Lower lobe of right lung (tissue), 2 donors: ENCODE measurements at regions not wholly inside any gene's neighbourhood (a gene's known extent, or its start where the extent isn't known, plus 50 kb on each side); places are given as distances from the start of the nearest gene placed in this dataset.

Experiments
- ATAC-seq, 2 donors: fragments of 200-7000 bp; cut with Tn5 transposase; one replicate each; pipeline ENCODE4 v1.9.1; 2020 to 2022; ENCODE audit warnings: mild to moderate bottlenecking in 2 of 2, moderate library complexity in 2 of 2
- DNase-seq: peaks from one replicate; pipeline ENCODE4 v3.0.0-alpha.2; 2020
- H3K27ac ChIP-seq: fragments of 200-600 bp; one replicate; pipeline ENCODE4 v1.8.0; 2022
- H3K27me3 ChIP-seq: fragments of 200-600 bp; one replicate; pipeline ENCODE4 v1.8.0; 2022; ENCODE audit warnings: low read depth
- H3K36me3 ChIP-seq: fragments of 200-600 bp; one replicate; pipeline ENCODE4 v1.8.0; 2022; ENCODE audit warnings: mild to moderate bottlenecking
- H3K4me1 ChIP-seq: fragments of 200-600 bp; one replicate; pipeline ENCODE4 v1.8.0; 2022
- H3K4me3 ChIP-seq: fragments of 200-600 bp; one replicate; pipeline ENCODE4 v1.8.0; 2022; ENCODE audit warnings: mild to moderate bottlenecking
- H3K9me3 ChIP-seq: fragments of 200-600 bp; one replicate; pipeline ENCODE4 v1.8.0; 2022
- intact Hi-C: fragments of 100-400 bp; cut with DNase I; formaldehyde crosslinking; loops from one replicate; pipeline ENCODE4 v1.11.0; 2022
- TF ChIP-seq, protein P1 (sequence below): fragments of 200-600 bp; IDR thresholded peaks from one replicate; pipeline ENCODE4 v1.8.0; 2022; ENCODE audit warnings: antibody characterized with exemption, mild to moderate bottlenecking
- donor health status: DM: no; HTN: yes; CAD: no; lungs with severe emphysema.

GRCh38 chr11:115710426-115710825 lies 206.2 kb upstream of the CADM1 start:
- TF ChIP-seq, protein P1, sequence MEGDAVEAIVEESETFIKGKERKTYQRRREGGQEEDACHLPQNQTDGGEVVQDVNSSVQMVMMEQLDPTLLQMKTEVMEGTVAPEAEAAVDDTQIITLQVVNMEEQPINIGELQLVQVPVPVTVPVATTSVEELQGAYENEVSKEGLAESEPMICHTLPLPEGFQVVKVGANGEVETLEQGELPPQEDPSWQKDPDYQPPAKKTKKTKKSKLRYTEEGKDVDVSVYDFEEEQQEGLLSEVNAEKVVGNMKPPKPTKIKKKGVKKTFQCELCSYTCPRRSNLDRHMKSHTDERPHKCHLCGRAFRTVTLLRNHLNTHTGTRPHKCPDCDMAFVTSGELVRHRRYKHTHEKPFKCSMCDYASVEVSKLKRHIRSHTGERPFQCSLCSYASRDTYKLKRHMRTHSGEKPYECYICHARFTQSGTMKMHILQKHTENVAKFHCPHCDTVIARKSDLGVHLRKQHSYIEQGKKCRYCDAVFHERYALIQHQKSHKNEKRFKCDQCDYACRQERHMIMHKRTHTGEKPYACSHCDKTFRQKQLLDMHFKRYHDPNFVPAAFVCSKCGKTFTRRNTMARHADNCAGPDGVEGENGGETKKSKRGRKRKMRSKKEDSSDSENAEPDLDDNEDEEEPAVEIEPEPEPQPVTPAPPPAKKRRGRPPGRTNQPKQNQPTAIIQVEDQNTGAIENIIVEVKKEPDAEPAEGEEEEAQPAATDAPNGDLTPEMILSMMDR = no peak
- no peaks in the 10 kb centered on the region for H3K9me3 ChIP-seq
- DNase-seq = no peak
- intact Hi-C loops = no loop called here
- no peaks in the 10 kb centered on the region for H3K36me3 ChIP-seq
- no peaks in the 10 kb centered on the region for H3K4me1 ChIP-seq
- no peak overlapping the region for H3K27ac ChIP-seq
- H3K4me3 ChIP-seq = no peak overlapping the region
- H3K27me3 ChIP-seq = peaks cover 18% of the 10 kb centered on the region
- no peak for ATAC-seq

DNA sequence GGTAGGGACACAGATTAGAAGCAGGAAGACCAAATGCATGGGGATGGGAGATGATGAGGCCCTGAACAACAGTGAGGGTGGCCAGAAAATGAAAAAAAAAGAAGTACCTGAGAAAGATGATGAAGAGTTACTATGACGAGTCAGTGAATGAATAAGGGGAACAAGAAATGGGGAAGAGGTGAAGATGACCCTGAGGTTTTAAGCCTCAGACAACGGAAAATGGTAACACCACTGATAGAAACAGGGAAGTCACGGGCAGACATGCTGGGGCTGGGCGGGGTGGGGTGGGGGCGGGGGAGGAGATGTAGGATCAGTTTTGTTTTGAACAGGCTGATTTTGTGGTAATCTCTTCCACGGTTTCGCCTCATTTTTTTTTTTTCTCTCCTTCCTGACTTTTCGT lies 205.1 kb upstream of the CADM1 start:
- Histone ChIP-seq H3K27ac (no peak overlapping the region), H3K27me3 (peaks cover 18% of the 10 kb centered on the region), H3K36me3 (no peaks in the 10 kb centered on the region), H3K4me3 (no peak overlapping the region), H3K4me1 (no peaks in the 10 kb centered on the region), H3K9me3 (no peaks in the 10 kb centered on the region)
- DNase-seq (no peak), ATAC-seq (peak; percentile 67 to 74)
- TF ChIP-seq, protein P1 = no peak
- intact Hi-C loops = no loop called here

- Histone ChIP-seq H3K36me3 (no peaks in the 10 kb centered on the region), H3K9me3 (no peaks in the 10 kb centered on the region), H3K27ac (no peak overlapping the region), H3K27me3 (peaks cover 18% of the 10 kb centered on the region), H3K4me1 (no peaks in the 10 kb centered on the region), H3K4me3 (no peak overlapping the region)
- intact Hi-C loops = no loop called here
- DNase-seq (no peak), ATAC-seq (peak; percentile 77 to 80)
- TF ChIP-seq, protein P1 = no peak
Observed at GRCh38 chr11:115707180-115707905, 203.1 kb upstream of the CADM1 start.

DNA sequence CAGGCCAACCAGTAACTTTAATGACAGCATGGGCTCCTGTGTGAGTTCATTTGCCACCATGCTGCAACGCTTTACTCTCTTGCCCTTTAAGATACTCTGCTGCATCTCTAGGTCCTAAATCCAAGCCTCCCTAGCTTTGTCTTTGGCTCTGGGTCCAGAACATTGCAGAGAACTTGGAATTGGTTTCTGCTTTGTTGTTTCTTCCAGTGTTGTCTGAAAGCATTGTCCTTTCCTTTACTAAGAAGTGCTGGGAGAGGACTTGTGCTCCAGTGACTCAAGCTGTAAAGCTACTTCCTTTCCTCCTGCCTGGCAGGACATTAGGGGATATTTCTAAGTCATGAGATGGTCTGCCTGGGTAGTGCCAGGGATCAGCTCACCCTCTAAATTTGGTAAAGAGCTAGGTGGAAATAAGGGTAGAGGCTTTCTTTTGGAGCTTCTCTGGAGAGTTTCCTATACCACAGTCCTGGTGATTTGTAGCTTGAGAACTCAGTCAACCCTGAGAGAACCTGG lies 202.5 kb upstream of the CADM1 start:
- intact Hi-C loops = no loop called here
- Histone ChIP-seq H3K27me3 (peaks cover 18% of the 10 kb centered on the region), H3K4me1 (no peaks in the 10 kb centered on the region), H3K9me3 (no peaks in the 10 kb centered on the region), H3K27ac (no peak overlapping the region), H3K36me3 (no peaks in the 10 kb centered on the region), H3K4me3 (no peak overlapping the region)
- DNase-seq (no peak), ATAC-seq (peak in 1 of 2 donors; percentile 38)
- TF ChIP-seq, protein P1 = no peak

DNA sequence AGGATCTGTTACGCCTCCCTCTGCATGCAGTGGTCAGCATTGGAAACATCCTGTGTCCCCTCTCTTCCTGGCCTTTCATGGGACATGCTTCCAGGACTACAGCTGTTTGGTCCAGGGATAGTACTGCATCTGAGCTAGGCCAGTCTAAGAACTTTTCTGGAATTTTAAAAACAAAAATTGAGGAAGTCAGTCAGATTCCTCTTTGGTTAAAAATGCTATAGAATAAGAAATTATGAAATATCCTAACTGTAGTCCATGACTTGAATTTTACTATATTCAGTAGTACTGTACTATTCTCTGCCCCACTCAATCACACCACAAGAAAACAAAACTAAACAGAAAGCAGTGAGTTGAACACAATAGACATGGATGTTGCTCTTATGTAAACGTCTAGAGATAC lies 201.0 kb upstream of the CADM1 start:
- Histone ChIP-seq H3K27me3 (peaks cover 6% of the 10 kb centered on the region), H3K36me3 (no peaks in the 10 kb centered on the region), H3K9me3 (no peaks in the 10 kb centered on the region), H3K4me1 (no peaks in the 10 kb centered on the region), H3K4me3 (no peak overlapping the region), H3K27ac (no peak overlapping the region)
- no peak for ATAC-seq
- intact Hi-C loops = no loop called here
- DNase-seq = no peak
- TF ChIP-seq, protein P1 = no peak
